Tongue (tissue), 1 donor: ENCODE measurements at regions not wholly inside any gene's neighbourhood (a gene's known extent, or its start where the extent isn't known, plus 50 kb on each side); places are given as distances from the start of the nearest gene placed in this dataset.
"Not testable (repeated sequence)": the region's sequence is repeated elsewhere in the genome, so short reads cannot be mapped to it uniquely, and the experiment has no call there.

Experiments
- DNase-seq: peaks from one replicate; pipeline ENCODE4 v3.0.0-alpha.2; 2015

DNA sequence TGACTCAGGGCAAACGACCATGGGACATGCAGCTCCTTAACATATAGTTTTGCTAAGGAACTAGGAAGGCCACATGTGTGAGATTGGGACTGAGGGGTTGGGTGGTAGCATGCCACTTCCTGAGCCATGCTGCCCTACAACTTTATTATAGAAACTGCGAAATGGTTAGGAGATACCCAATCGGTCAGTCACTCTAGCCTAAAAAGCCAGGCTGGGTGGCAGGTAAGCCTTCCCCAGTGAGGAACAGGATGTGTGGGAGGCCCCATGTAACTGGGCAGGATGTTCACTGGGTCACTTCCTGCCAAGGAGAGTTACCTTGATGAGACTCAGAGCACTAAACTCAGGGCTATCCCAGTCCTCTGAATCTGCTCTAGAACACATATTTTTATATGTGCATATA, 123.5 kb downstream of the MAP3K7 start:
- no peak for DNase-seq

DNA sequence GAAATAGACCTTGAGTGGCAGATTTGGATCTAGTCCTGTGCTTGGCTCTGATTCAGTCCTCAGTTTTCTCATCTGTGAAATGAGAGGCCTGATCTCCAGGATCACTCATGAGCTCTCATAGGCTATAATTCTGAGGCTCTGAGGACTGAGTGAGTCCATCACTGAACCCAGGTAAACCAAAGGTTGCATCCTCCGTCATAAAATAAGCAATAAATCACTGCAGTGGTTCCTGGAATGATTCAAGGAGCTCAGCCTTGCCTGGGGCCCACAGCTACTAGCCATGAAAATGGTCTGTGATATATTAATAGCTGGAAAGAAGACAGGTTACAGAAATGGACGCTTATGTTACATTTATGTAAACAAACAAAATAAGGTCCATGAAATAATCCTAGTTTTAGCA, 124.8 kb downstream of the MAP3K7 start:
- DNase-seq: no peak

DNA sequence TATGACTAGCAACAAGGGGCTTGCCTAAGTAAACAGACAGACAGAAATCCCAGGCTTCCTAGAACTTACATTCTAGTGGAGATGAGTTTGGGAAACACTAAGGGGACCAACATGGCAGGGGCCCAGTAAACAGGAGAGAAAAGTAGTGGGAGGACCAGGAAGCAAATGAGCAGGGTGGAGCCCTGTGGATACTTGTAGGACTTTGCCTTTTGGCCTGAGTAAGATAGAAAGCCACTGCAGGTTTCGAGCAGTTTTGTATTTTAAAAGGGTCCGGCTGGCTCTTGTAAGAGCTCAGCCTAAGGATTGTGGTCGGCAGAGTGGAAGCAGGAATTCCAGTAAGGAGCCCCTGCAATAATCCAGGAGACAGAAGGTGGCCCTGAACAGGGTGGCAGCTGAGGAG, 125.5 kb downstream of the MAP3K7 start:
- no peak for DNase-seq

DNA sequence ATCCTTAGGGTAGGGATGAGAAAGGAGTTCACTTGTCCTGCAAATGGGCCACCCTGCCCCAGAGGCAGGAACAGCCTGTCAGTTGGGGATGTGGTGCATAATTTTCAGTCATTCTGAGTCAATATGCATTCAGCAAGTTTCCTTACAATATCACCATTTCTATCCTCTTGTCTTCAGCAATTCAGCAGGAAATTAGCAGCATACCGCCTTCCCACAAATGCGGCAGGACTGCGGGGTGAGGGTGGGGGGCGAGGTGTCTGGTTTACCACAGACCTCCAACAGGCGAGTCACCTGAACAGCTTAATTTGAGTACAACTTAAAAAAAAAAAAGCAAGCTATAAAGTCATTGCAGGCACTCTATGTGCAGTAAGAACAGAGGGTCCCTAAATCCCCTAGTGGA, 126.8 kb downstream of the MAP3K7 start:
- DNase-seq: no peak

DNA sequence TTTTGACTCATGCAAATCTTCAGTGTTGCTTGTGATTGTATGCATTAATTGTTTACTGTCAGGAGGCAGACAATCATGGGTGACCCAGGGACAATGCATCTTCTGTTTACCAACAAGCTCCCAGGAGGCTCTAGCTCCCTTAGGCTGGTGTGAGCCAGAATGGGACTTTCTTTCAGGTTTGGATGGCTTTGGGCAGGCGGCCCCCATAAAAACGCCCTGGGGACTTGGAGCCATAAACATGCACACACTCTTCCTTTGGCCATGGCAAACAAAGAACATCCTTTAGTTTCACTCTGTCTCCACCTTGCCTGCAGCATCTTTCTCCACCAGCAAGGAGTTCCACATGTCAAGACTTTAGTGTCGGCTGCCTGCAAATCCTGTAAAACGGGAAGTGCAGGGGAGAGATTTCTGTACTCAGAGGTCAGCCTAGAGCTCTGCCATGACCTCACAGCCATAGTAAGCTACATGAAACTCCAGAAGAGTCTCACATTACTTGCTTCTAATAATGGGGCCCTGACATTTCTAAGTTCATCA, 127.6 kb downstream of the MAP3K7 start:
- DNase-seq: no peak

DNA sequence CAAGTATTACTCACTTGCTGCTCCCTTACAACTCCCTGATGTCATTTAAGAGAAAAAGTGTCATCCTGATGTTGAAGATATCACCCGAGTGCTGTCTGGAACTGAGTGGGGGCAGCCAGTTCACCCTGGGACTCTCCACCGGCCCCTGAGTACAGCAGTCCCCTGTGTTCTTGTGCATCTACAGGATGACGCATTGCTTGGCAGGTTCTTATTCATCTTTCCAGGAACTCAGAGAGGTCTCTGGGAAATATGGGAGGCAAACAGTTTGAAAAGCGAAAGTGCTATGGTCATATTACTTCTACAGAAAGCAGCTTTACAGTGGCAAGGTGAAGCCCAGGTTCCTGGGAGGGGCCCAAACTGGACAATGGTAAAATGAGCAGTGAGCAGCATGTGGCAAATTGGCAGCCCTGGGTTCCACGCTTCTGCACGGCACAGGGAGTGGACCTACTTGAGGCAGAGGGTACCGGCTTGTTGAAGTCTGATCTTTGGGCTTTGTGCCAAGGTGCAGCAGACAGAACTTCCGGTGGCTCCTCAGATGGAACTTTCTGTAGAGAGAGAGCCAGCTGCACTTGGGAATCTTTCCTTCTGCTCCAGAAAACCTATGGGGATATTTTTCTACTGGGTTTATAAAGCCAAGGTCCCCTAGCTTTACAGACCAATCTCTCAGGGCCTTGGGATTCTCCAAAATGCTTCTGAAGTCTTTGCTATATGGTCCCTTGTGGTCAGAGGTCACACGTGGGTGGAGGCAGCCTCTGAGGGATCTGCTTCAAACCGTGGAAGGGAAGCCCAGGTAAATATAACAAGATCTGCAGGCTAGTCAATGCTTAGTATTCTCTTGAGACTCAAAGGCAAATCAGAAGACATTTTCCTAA, 128.3 kb downstream of the MAP3K7 start:
- DNase-seq: no peak

DNA sequence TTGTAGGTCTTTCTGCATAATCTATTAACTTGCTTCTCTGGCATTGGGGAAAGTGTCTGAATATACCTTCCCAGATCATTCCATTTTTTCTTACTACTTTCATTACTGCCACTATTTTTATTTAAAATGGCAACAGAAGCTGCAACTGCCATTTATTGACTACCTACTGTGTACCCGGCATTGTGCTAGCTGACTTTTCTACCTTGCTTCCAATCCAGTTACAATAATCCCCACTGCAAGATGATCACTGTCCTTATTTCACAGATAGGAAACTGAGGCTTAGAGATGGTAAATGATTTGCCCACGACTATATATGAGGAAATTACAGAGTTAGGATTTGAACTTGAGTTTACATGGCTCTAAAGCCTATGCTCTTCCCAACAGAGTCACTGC, 129.0 kb downstream of the MAP3K7 start:
- DNase-seq: no peak

DNA sequence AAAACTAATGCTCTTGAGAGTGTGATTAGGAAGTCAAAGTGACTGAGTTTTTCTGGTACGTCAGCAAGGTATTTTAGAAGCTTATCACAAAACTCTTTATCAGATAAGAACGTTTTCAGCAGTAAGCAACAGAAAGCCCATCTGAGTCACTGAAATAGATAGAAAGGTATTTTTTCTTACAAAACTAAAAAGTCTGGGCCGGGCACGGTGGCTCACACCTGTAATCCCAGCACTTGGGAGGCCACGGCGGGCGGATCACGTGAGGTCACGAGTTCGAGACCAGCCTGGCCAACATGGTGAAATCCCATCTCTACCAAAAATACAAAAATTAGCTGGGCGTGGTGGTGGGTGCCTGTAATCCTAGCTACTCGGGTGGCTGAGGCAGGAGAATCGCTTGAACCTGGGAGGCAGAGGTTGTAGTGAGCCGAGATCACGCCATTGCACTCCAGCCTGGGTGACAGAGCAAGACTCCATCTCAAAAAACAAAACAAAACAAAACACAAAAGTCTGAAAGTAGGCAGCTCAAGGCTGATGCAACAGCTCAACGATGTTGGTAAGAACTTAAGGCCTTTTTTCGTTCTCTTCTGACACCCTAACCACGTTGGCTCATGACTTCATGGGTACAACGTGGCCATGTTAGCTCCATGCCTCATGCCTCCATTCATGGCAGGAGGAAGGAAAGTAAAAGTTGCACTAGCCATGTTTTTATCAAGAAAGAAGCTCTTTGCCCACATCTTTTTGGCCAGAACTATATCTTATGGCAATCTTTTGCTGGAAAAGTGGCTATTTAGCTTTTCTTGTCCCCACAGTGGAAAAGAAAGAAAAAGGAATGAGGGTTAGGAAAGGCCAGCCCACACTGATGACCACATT, 129.6 kb downstream of the MAP3K7 start:
- not testable (repeated sequence) for DNase-seq

DNA sequence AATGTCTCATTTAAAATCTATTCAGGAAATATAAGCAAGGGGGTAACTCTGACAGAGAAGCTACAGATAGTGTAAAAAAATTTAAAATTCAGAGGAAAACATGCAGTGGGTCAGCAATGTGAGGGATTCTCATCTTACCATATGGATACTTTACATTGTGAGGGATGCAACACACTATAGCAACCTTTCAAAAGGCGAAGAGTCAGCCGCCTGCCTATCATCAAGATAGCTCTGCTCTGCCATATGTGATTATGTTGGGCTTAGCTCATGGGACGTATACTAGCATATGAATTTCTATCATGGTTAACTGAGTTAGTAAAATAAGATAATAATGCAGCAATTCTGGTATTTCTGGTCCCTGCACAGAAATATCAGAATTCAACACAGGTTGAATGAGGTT, 130.9 kb downstream of the MAP3K7 start:
- no peak for DNase-seq

DNA sequence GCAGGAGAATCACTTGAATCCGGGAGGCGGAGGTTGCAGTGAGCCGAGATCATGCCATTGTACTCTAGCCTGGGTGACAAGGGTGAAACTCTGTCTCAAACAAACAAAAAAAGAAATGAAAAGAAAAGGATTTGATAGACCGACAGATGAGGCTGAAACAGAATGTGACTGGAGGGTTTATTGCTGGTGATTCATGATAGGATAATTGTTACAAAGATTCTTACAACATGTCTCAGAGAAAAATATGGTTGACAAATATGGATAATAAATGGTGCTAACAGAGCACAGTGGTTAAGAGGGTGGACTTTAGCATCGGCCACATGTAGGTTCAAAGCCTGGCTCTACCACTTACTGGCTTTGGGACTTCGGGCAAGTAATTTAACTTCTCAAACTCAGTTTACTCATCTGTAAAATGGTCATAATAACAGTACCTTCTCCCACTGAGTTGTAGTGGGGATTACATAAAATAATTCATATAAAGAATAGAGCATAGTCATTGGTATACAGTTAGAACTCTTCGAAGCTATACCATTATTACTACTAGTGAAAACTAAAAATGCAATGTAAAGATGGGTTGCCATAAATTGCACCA, 131.9 kb downstream of the MAP3K7 start:
- DNase-seq: no peak

DNA sequence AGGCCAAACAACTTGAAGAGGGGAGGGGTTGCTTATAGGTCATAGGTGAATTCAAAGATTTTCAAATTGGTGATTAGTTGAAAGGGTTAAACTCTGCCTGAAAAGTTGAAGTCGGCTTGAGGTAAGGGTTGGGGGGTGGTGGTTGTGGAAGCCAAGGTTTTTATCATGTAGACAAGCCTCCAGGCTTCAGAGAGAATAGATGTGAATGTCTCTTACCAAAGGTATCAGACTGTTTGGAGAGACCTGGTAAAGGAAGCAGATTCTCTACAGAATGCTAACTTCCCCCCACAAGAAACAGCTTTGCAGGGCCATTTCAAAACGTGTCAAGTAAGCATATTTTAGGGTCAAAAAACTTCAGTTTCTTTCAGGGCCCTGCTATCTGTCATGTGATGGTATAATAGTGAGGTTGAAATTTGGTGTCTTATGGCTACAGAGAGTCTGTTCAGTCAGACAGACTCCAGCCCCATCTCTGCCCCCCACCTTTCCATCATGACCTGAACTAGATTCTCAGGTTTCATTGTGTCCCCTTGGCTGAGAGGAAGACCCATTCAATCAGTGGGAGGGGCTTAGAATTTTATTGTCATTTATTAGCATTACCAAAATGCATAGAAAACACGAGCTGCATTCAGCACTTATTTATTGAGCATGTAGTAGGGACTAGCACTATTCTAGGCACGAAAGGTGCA, 136.5 kb downstream of the MAP3K7 start:
- no peak for DNase-seq

DNA sequence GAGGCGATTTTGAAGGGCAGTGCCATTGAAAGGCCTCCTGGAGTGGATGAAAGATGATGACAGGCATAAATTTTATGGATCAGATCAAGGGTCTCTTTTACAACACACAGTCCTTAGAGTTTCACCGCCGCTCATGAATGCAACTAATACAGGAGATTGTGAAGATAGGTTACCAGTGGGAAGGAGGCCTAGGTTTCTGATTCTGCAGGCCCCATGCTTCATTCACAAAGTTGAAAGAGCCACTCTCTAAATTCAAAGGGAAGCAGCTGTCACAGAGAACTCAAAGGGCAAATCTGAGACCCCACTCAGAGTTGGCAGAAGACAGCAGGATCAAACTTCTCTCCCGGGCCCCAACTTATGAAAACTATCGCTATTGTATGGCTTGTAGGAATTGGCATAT, 137.6 kb downstream of the MAP3K7 start:
- DNase-seq: no peak

DNA sequence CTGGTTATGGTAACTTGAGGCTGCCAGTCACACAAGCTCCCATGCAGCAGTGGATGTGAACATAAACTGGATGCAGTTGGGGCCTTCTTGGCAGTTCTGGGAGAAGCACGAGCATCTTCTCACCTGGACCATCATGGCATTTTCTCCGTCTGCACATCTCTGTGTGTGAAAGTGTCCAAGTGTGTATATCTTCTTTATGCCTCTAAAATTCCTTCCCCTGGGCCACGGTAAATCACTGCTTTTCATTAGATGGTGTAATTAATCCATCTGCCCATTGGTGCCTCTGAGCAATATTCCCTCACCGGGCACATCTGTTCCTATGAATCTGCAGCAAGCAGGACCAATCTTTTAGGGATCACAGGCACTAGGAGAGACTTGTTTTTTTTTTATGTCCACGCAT, 138.0 kb downstream of the MAP3K7 start:
- no peak for DNase-seq

DNA sequence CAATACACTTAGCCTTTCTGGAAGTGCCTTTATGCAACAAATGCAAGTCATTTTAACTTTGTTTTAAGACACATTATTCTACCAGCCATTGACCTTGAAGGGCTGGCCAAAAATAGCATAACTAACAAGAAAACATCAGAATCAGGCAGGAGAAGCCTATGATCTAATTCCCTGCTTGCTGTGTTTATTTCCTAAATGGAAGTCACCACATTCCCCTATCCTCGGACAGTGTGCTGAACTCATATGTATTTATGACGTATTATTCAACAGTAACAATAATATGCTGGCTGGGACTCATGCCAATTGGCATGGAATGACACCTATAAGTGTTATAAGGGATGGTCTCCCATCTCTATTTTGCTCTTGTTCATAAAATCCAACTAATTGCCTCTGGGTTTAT, 140.7 kb downstream of the MAP3K7 start:
- peak; percentile 6 for DNase-seq

DNA sequence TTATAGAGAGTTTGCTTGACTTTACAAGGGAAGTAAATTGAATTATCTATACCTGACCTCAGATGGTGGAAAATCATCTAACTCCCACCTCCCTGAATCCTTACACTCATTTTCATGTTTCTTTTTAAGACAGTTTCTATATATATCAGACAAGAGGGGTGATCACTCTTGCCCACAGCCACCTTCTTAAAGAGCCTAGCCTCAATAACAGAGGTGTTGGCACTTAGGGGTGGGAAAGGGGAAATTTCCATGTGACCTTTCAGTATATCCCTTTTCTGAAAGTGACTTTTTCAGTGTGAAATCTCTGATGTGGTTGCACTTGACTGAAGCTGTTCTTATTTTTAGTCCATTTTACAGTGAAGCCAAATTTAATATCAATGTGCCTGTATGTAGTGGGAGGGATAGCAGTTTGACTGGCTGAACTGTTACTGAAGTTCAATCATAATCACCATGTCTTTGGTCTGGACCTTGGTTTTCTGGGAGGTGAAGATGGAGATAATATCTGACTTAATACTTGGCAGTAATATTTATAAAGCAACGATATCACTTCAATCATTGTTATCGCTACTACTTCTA, 141.3 kb downstream of the MAP3K7 start:
- no peak for DNase-seq

DNA sequence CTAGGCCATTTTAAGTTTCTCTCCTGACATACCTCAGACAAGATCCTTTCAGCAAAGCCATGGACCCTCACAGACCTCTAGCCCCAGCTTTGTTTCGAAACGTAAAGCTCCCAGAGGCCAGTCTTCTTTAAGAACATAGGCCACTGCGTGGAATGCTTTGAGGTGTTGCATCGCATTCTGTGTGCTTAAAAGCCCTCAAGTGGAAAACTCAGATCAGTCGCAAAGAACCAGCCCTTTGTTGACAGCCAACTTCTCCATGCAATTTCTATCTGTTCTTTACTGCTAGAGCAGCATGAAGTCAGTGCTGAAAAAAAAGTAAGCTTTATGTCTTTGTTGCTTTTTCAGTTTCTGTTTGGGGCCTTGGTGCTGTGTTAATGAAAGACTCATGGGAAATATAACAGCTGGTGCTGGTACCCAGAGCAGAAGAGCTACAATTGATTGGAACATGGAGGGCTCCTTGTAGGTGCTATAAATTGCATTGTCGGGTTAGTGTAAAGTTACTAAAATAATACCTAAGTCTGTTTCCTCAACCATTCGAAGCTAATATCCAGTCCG, 142.6 kb downstream of the MAP3K7 start:
- no peak for DNase-seq

DNA sequence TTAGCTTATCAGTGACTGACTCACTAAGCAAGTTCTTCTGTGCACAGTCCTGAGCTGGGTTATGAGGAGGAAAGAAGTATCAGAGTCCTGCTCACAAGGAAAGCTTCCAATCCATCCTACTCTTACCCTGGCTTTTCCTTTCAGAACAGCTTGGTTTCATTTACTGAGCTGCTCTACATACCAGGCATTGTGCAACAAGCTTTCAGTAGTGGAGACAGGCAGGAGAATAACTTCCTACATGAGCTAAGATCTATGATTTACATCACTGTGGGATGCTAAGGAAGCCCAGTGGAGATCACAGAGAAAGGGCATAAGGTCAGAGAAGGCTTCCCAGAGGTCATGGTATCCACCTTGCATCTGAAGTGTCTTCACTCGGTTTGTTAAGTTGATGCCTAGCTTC, 144.5 kb downstream of the MAP3K7 start:
- no peak for DNase-seq

DNA sequence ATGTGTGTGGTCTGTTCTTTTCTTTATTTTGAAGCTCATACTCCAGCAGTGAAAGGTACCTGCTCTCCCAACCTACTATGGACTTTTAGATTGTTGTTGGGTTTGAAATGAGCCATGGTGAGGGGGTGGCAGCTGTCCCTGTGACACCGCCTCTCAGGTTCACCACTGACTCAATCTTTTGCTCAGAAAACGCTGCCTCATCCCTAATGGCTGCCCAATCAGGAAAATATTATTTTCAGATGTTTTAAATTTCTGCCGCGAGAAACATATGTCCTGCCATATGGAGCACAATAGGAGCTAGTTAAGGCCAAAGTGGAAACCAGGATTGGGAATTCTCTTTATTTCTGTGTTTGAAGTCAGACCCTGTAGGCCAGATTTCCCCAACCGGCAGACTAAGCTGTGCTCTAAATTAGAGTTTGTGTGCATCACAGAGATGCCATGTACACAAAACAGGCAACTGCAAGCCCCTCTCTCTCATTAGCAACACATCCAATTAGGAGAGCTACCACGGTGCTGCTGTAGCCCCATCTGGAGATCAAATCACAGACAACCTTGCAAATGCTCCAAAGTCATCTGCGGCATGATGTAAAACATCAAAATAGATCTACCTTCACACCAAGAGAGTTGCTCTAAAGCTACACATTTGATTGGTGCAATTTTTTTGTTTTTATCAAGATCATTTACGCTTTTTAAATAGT, 144.1 kb upstream of the BACH2 start:
- DNase-seq: peak; percentile 5

DNA sequence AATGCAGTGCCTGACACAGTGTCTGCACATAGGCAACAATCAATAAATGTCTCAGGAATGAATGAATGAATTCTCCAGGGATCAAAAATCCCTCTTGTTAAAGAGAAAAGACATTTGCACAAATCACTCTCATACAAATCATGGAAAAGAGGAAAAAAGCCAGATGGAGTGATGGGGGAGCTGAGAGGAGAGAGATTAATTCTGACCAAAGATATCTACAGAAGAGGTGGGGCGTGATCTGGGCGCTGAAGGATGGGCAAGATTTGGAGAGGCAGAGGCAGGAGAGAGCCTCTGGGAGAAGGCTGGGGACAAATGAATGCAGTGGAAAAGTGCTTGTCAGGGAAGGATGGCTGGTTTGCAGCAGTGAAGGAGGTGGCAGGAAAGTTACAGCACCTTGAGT, 142.9 kb upstream of the BACH2 start:
- DNase-seq: no peak

DNA sequence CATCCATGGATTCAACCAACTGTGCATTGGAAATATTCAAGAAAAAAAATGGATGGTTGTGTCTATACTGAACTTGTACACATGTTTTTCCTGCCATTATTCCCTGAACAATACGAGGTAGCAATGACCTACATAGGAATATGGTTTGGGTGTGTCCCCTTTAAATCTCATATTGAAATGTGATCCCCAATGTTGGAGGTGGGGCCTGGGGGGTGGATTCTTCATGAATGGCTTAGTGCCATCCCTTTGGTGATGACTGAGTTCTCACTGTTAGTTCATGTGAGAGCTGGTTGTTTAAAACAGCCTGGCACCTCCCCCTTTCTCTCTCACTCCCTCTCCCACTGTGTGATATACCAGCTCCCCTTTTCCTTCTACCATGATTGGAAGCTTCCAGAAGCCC, 139.8 kb upstream of the BACH2 start:
- DNase-seq: no peak
